DND-41 (cell line): ENCODE measurements at regions not wholly inside any gene's neighbourhood (a gene's known extent, or its start where the extent isn't known, plus 50 kb on each side); places are given as distances from the start of the nearest gene placed in this dataset.

Experiments used
- CTCF ChIP-seq: IDR thresholded peaks from 2 replicates; pipeline ENCODE4 v1.5.1; 2012; ENCODE audit warnings: borderline replicate concordance, low read length, moderate library complexity, mild to moderate bottlenecking; ENCODE audit not compliant: poor library complexity, severe bottlenecking; ENCODE audit errors: extremely low read depth
- EZH2 ChIP-seq: IDR thresholded peaks from 3 replicates; pipeline ENCODE4 v1.6.1; 2012; ENCODE audit warnings: borderline replicate concordance, low read depth, mild to moderate bottlenecking, moderate library complexity, low read length, inconsistent platforms; ENCODE audit not compliant: severe bottlenecking

DNA sequence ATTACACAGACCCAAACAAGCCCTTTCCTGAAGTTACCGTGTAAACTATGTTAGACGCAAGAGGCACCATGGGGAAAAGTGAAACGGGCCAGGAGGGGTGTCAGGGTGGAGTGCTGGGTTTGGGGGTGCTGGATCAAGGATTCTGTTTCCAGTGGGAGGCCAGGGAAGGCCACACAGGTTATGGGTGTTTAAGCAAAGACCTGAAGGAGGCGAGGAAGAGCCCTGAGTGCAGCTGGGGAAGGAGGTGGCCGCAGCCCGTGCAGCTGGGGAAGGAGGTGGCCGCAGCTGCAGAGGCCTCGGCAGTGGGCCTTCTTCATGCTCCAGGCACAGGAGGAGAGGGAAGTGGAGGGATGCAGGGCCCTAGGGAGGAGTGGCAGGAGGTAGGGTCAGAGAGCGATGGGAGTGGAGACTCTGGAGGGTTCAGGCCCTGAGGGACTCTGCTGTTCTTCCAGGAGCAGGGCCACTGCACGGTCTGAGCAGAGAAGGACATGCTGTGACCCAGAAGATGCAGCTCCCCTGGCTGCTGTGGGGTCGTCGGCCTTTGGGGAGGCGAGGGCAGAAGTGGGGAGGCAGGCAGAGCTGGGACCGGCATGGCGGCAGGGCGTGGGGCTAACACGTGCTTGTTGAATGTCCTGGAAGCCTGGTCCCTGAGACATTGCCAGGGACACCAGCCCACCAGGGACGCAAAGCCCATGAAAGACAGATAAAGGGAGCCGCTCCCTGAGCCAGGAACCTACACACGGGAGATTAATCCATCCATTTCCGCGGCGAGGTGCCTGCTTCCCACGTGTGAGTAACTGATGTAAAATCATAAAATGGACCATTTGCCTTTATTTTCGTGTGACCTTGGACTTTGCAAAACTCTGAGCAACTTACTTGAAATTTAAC is 1049.1 kb downstream of the BRD1 start:
- TF ChIP-seq CTCF (no peak), EZH2 (no peak)
